Ishikawa (cell line): ENCODE measurements at regions not wholly inside any gene's neighbourhood (a gene's known extent, or its start where the extent isn't known, plus 50 kb on each side); places are given as distances from the start of the nearest gene placed in this dataset.

Source experiments
- EP300 ChIP-seq: IDR thresholded peaks from 2 replicates; pipeline ENCODE4 v1.6.1; 2012; ENCODE audit warnings: borderline replicate concordance
- FOXM1 ChIP-seq: IDR thresholded peaks from 2 replicates; pipeline ENCODE4 v1.6.1; 2012; ENCODE audit warnings: low read depth, borderline replicate concordance
- TEAD4 ChIP-seq: IDR thresholded peaks from 2 replicates; pipeline ENCODE4 v1.6.1; 2012
- ZBTB7A ChIP-seq: IDR thresholded peaks from 2 replicates; pipeline ENCODE4 v1.6.1; 2012; ENCODE audit warnings: low read depth

DNA sequence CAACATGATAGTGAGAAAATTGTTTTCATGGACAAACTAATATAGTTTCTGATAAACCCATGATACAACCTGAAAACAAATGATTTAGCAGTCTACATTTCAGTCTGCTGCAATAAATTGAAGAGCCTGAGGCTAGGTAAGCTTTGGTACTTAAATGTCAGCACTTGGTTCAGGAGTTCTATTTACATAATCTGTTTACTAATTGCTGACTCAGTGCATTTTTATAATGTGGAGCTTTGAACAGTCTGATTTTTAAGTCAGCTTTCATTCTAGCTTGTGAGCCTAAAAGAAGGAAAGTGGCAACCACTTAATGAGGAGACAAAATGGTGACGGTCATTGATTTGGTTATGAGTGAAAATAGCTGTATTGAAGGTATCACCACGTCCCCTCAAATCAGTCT lies 488.6 kb downstream of the CPS1 start:
- no peak for TF ChIP-seq FOXM1
- TF ChIP-seq ZBTB7A: no peak
- TF ChIP-seq EP300: no peak
- no peak for TF ChIP-seq TEAD4
